Gastrocnemius medialis (tissue), 4 donors: ENCODE measurements at regions not wholly inside any gene's neighbourhood (a gene's known extent, or its start where the extent isn't known, plus 50 kb on each side); places are given as distances from the start of the nearest gene placed in this dataset.

ENCODE experiments used
- ATAC-seq, 2 donors: fragments of 150-250 bp; one replicate each; pipeline ENCODE4 v1.9.1; 2016
- DNase-seq, 2 donors: peaks; one replicate each; pipeline ENCODE4 v3.0.0-alpha.2; 2019
- H3K27ac ChIP-seq, 4 donors: fragments of 200-600 bp; sonication (generic); 1 replicate in 1 of 4; 2 replicates in 3 of 4; pipeline ENCODE4 v1.5.1; 2016 to 2018; ENCODE audit warnings: mild to moderate bottlenecking in 2 of 4, moderate library complexity in 1 of 4
- H3K27me3 ChIP-seq, 3 donors: fragments of 200-600 bp; sonication (generic) in 2 of 3; 1 replicate in 1 of 3; 2 replicates in 2 of 3; pipeline versions ENCODE4 v1.5.1 to v1.6.0; 2016 to 2019; ENCODE audit warnings: mild to moderate bottlenecking in 1 of 3, moderate library complexity in 1 of 3
- H3K36me3 ChIP-seq, 2 donors: fragments of 200-600 bp; sonication (generic) in 1 of 2; one replicate each; pipeline ENCODE4 v1.5.1; 2017 to 2018
- H3K4me1 ChIP-seq, 2 donors: fragments of 200-600 bp; sonication (generic) in 1 of 2; one replicate each; pipeline ENCODE4 v1.5.1; 2016 to 2017; ENCODE audit warnings: mild to moderate bottlenecking in 2 of 2
- H3K4me3 ChIP-seq, 4 donors: fragments of 200-600 bp; sonication (generic) in 3 of 4; 1 replicate in 1 of 4; 2 replicates in 3 of 4; pipeline ENCODE4 v1.5.1; 2016 to 2019; ENCODE audit warnings: mild to moderate bottlenecking in 2 of 4
- H3K9me3 ChIP-seq, 3 donors: fragments of 200-600 bp; sonication (generic) in 2 of 3; 1 replicate in 1 of 3; 2 replicates in 2 of 3; pipeline ENCODE4 v1.5.1; 2016 to 2019
- POLR2A ChIP-seq, 2 donors: fragments of 450-650 bp; IDR thresholded peaks; one replicate each; pipeline ENCODE4 v1.6.1; 2017; ENCODE audit warnings: antibody characterized with exemption in 2 of 2, mild to moderate bottlenecking in 2 of 2, moderate library complexity in 2 of 2
- in situ Hi-C, 4 donors: fragments of 200-750 bp; cut with MboI; loops; one replicate each; pipeline versions ENCODE4 v1.15.0 to v1.8.0; 2017; ENCODE audit warnings: low sequenced_read_pairs in 4 of 4
- intact Hi-C: fragments of 100-400 bp; cut with DNase I; formaldehyde crosslinking; loops from one replicate; pipeline ENCODE4 v1.15.1; 2023; ENCODE audit warnings: low total_unique reads
- TF ChIP-seq, protein P1 (sequence below), 5 experiments: fragments of 450-650 bp in 3 of 5; fragments of 200-600 bp in 2 of 5; sonication (generic) in 2 of 5; IDR thresholded peaks in 4 of 5; conservative IDR thresholded peaks in 1 of 5; 1 replicate in 4 of 5; 2 replicates in 1 of 5; pipeline ENCODE4 v1.5.1; 2016 to 2019; ENCODE audit warnings: antibody characterized with exemption in 5 of 5, mild to moderate bottlenecking in 3 of 5, moderate library complexity in 3 of 5

DNA sequence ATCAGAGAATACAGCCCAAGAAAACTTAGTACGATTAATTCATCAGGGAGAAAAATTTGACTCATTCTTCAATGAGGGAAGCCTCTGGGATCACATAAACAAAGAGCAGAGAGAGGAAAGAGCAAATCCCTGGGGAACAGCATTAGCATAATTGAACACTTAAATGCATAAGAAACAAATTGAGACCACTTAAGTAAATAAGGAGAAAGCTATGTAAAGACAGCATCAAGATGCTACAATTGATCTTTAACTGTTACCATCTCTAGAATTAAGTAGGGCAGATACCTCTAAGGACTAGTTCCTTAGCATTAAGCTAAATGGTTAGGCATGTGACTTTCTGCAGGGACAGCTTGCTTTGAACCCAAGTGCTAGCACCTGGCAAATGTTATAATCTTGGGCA, 265.1 kb upstream of the NEGR1 start:
- no peak for TF ChIP-seq POLR2A (IDR thresholded peaks at IDR 0.05)
- TF ChIP-seq, protein P1, sequence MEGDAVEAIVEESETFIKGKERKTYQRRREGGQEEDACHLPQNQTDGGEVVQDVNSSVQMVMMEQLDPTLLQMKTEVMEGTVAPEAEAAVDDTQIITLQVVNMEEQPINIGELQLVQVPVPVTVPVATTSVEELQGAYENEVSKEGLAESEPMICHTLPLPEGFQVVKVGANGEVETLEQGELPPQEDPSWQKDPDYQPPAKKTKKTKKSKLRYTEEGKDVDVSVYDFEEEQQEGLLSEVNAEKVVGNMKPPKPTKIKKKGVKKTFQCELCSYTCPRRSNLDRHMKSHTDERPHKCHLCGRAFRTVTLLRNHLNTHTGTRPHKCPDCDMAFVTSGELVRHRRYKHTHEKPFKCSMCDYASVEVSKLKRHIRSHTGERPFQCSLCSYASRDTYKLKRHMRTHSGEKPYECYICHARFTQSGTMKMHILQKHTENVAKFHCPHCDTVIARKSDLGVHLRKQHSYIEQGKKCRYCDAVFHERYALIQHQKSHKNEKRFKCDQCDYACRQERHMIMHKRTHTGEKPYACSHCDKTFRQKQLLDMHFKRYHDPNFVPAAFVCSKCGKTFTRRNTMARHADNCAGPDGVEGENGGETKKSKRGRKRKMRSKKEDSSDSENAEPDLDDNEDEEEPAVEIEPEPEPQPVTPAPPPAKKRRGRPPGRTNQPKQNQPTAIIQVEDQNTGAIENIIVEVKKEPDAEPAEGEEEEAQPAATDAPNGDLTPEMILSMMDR (IDR thresholded peaks at IDR 0.05 in 4 of 5, conservative IDR thresholded peaks at IDR 0.05 in 1 of 5), result no peak
- no peak overlapping the region for H3K27ac ChIP-seq
- no peak for ATAC-seq
- no peak for DNase-seq
- intact Hi-C loops (no loop called here), in situ Hi-C loops (no loop called here)
- H3K9me3 ChIP-seq, result no peaks in the 10 kb centered on the region
- no peaks in the 10 kb centered on the region for H3K27me3 ChIP-seq
- H3K4me1 ChIP-seq, result no peaks in the 10 kb centered on the region
- H3K4me3 ChIP-seq, result no peak overlapping the region
- H3K36me3 ChIP-seq, result no peaks in the 10 kb centered on the region

DNA sequence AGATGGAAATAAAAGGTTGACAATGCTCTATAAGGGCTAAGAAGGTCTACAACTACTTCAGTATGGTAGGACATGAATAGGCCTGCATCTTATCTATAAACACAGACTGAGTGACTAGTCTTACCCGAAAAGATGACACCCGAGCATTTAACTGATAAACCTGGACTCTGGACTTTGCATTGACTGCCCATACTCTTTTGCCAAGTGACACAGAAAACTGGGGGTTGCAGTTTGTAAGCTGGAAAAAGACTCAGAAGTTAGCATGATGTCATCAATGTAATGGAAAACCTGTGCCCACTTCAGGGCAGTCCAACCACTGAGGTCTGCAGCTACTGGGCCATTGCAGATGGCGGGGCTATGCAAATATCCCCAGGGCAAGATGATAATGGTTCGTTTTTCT, 258.3 kb upstream of the NEGR1 start:
- DNase-seq (no peak), ATAC-seq (no peak)
- in situ Hi-C loops, result no loop called here
- Histone ChIP-seq H3K4me1 (no peaks in the 10 kb centered on the region), H3K27ac (no peak overlapping the region), H3K36me3 (no peaks in the 10 kb centered on the region), H3K27me3 (no peaks in the 10 kb centered on the region), H3K4me3 (no peak overlapping the region), H3K9me3 (no peaks in the 10 kb centered on the region)
- no peak for TF ChIP-seq POLR2A (IDR thresholded peaks at IDR 0.05)
- TF ChIP-seq, protein P1 (IDR thresholded peaks at IDR 0.05 in 4 of 5, conservative IDR thresholded peaks at IDR 0.05 in 1 of 5), result no peak
- intact Hi-C loops, result no loop called here

DNA sequence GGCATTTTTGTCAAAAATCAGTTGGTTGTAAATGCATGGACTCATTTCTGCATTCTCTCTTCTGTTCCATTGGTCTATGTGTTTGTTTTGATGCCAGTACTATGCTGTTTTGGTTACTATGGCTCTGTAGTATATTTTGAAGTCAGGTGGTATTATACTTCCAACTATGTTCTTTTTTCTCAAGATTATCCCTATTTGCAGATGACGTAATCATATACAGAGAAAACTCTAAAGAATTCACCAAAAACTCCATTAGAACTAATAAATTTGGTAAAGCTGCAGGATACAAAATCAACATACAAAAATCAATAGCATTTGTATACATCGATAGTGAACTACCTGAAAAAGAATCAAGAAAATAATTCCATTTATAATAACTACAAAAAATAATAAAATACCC, 253.1 kb upstream of the NEGR1 start:
- intact Hi-C loops (no loop called here), in situ Hi-C loops (no loop called here)
- Histone ChIP-seq H3K4me1 (no peaks in the 10 kb centered on the region), H3K36me3 (no peaks in the 10 kb centered on the region), H3K9me3 (no peaks in the 10 kb centered on the region), H3K27me3 (no peaks in the 10 kb centered on the region), H3K27ac (no peak overlapping the region), H3K4me3 (no peak overlapping the region)
- no peak for TF ChIP-seq POLR2A (IDR thresholded peaks at IDR 0.05)
- TF ChIP-seq, protein P1 (IDR thresholded peaks at IDR 0.05 in 4 of 5, conservative IDR thresholded peaks at IDR 0.05 in 1 of 5), result no peak
- ATAC-seq, result no peak
- DNase-seq, result no peak

GRCh38 chr1:72530646-72531045, 248.3 kb upstream of the NEGR1 start:
- intact Hi-C loops, result no loop called here

GRCh38 chr1:72526926-72527325, 244.6 kb upstream of the NEGR1 start:
- ATAC-seq, result no peak
- no peak overlapping the region for H3K4me3 ChIP-seq
- no peak for DNase-seq
- no peak overlapping the region for H3K27ac ChIP-seq
- H3K4me1 ChIP-seq, result no peaks in the 10 kb centered on the region
- no peak for TF ChIP-seq POLR2A (IDR thresholded peaks at IDR 0.05)
- no peaks in the 10 kb centered on the region for H3K27me3 ChIP-seq
- intact Hi-C loops (no loop called here), in situ Hi-C loops (no loop called here)
- no peaks in the 10 kb centered on the region for H3K9me3 ChIP-seq
- H3K36me3 ChIP-seq, result no peaks in the 10 kb centered on the region

More at GRCh38 chr1:72530646-72531045, 248.3 kb upstream of the NEGR1 start:
- no peak for ATAC-seq
- Histone ChIP-seq H3K4me1 (no peaks in the 10 kb centered on the region), H3K4me3 (no peak overlapping the region), H3K9me3 (no peaks in the 10 kb centered on the region), H3K36me3 (no peaks in the 10 kb centered on the region), H3K27ac (no peak overlapping the region), H3K27me3 (no peaks in the 10 kb centered on the region)
- TF ChIP-seq, protein P1 (IDR thresholded peaks at IDR 0.05 in 4 of 5, conservative IDR thresholded peaks at IDR 0.05 in 1 of 5), result no peak
- TF ChIP-seq POLR2A (IDR thresholded peaks at IDR 0.05), result no peak
- in situ Hi-C loops, result no loop called here
- no peak for DNase-seq
